SK-N-SH (cell line): ENCODE measurements at regions not wholly inside any gene's neighbourhood (a gene's known extent, or its start where the extent isn't known, plus 50 kb on each side); places are given as distances from the start of the nearest gene placed in this dataset.

Source experiments
- CTCF ChIA-PET: fragments of 300-600, 350-600 bp; formaldehyde crosslinking; extraction: SDS; loops from one replicate; lab custom pipeline; 2021; lab: Yijun Ruan, JAX
- POLR2A ChIA-PET: fragments of 350-600 bp; sonication (Branson Sonifier 250); formaldehyde crosslinking; extraction: SDS; loops from one replicate; lab custom pipeline; 2020; ENCODE audit warnings: antibody characterized with exemption, inconsistent platforms; lab: Yijun Ruan, JAX
- DNase-seq: peaks from one replicate; pipeline ENCODE4 v3.0.0; 2012
- H2AFZ ChIP-seq: fragments of 200-600 bp; sonication (generic); 2 replicates; pipeline ENCODE4 v1.8.1; 2016; ENCODE audit warnings: antibody characterized with exemption, mild to moderate bottlenecking, low read depth
- H3F3A ChIP-seq: fragments of 200-600 bp; sonication (generic); replicated peaks from 2 replicates; pipeline ENCODE3; 2016; ENCODE audit warnings: antibody characterized with exemption, mild to moderate bottlenecking; ENCODE audit not compliant: insufficient read depth
- H3K27ac ChIP-seq, 2 experiments: fragments of 200-500 bp in 1 of 2; fragments of 200-600 bp in 1 of 2; sonication (Bioruptor generic) in 1 of 2; sonication (generic), shearing (Covaris generic) in 1 of 2; 2 replicates each; pipeline versions ENCODE4 v1.5.1 to v1.6.1; 2014 to 2016; ENCODE audit warnings: low read depth in 2 of 2, inconsistent platforms in 1 of 2, low read length in 1 of 2, mild to moderate bottlenecking in 1 of 2, mixed read lengths in 1 of 2
- H3K27me3 ChIP-seq: fragments of 200-600 bp; sonication (generic), shearing (Covaris generic); 2 replicates; pipeline ENCODE4 v1.6.1; 2016; ENCODE audit warnings: mixed run types; ENCODE audit not compliant: insufficient read depth
- H3K36me3 ChIP-seq, 2 experiments: fragments of 200-500 bp in 1 of 2; fragments of 200-600 bp in 1 of 2; sonication (Bioruptor generic) in 1 of 2; sonication (generic) in 1 of 2; replicated peaks in 1 of 2; 2 replicates each; pipeline versions ENCODE3 to v1.5.1; 2014 to 2016; ENCODE audit warnings: low read length in 1 of 2, mild to moderate bottlenecking in 1 of 2; ENCODE audit not compliant: insufficient read depth in 2 of 2, control insufficient read depth in 1 of 2
- H3K4me1 ChIP-seq, 2 experiments: fragments of 200-500 bp in 1 of 2; fragments of 200-600 bp in 1 of 2; sonication (Bioruptor generic) in 1 of 2; sonication (generic), shearing (Covaris generic) in 1 of 2; 2 replicates each; pipeline versions ENCODE4 v1.5.1 to v1.6.1; 2014 to 2016; ENCODE audit warnings: low read depth in 1 of 2, low read length in 1 of 2, mixed run types in 1 of 2; ENCODE audit not compliant: insufficient read depth in 2 of 2, control insufficient read depth in 1 of 2
- H3K4me2 ChIP-seq: fragments of 200-600 bp; sonication (generic), shearing (Covaris generic); 2 replicates; pipeline ENCODE4 v1.6.1; 2017; ENCODE audit warnings: mixed run types
- H3K4me3 ChIP-seq, 2 experiments: fragments of 200-500 bp in 1 of 2; fragments of 200-600 bp in 1 of 2; sonication (Bioruptor generic) in 1 of 2; sonication (generic), shearing (Covaris generic) in 1 of 2; 2 replicates each; pipeline versions ENCODE4 v1.5.1 to v1.8.1; 2014 to 2016; ENCODE audit warnings: low read depth in 2 of 2, inconsistent platforms in 1 of 2, low read length in 1 of 2, mild to moderate bottlenecking in 1 of 2, mixed read lengths in 1 of 2, moderate library complexity in 1 of 2
- H3K79me2 ChIP-seq: fragments of 200-600 bp; sonication (generic); 2 replicates; pipeline ENCODE4 v1.8.1; 2017; ENCODE audit warnings: mild to moderate bottlenecking; ENCODE audit not compliant: insufficient read depth
- H3K9ac ChIP-seq: fragments of 200-600 bp; sonication (generic); 2 replicates; pipeline ENCODE4 v1.6.1; 2017; ENCODE audit warnings: mixed run types
- H3K9me2 ChIP-seq: fragments of 200-600 bp; sonication (generic); 2 replicates; pipeline ENCODE4 v1.6.1; 2017; ENCODE audit warnings: mixed run types
- H3K9me3 ChIP-seq: fragments of 200-600 bp; sonication (generic); 2 replicates; pipeline ENCODE4 v1.6.1; 2017; ENCODE audit warnings: mixed run types, mild to moderate bottlenecking, moderate library complexity
- H4K20me1 ChIP-seq: fragments of 200-600 bp; sonication (generic); 2 replicates; pipeline ENCODE4 v1.6.1; 2017; ENCODE audit warnings: mild to moderate bottlenecking, mixed run types; ENCODE audit not compliant: insufficient read depth
- ELF1 ChIP-seq: IDR thresholded peaks from 2 replicates; pipeline ENCODE4 v1.4.0; 2012
- FOSL2 ChIP-seq: IDR thresholded peaks from 2 replicates; pipeline ENCODE4 v1.4.0; 2012; ENCODE audit warnings: low read depth, mild to moderate bottlenecking, moderate library complexity, borderline replicate concordance
- GATA2 ChIP-seq: sonication (generic); formaldehyde crosslinking; IDR thresholded peaks from 2 replicates; pipeline ENCODE4 v1.5.0; 2020; ENCODE audit warnings: mild to moderate bottlenecking, missing genetic modification reagents
- IRF3 ChIP-seq: fragments of 150-350 bp; IDR thresholded peaks from 2 replicates; pipeline ENCODE4 v1.6.1; 2016; ENCODE audit warnings: mild to moderate bottlenecking, low read depth, low read length
- JUND ChIP-seq: IDR thresholded peaks from 2 replicates; pipeline ENCODE4 v1.4.0; 2012
- NFIC ChIP-seq: IDR thresholded peaks from 2 replicates; pipeline ENCODE4 v1.4.0; 2012; ENCODE audit warnings: borderline replicate concordance
- NRF1 ChIP-seq: IDR thresholded peaks from 2 replicates; pipeline ENCODE4 v1.6.1; 2012; ENCODE audit warnings: low read depth, mild to moderate bottlenecking, low read length
- RXRA ChIP-seq: IDR thresholded peaks from 2 replicates; pipeline ENCODE4 v1.4.0; 2012; ENCODE audit warnings: low read depth, mild to moderate bottlenecking, borderline replicate concordance
- SIN3A ChIP-seq: IDR thresholded peaks from 2 replicates; pipeline ENCODE4 v1.6.1; 2012; ENCODE audit warnings: low read depth, mild to moderate bottlenecking, low read length, moderate library complexity, borderline replicate concordance
- SMC3 ChIP-seq: IDR thresholded peaks from 2 replicates; pipeline ENCODE4 v1.6.1; 2012; ENCODE audit warnings: low read depth, low read length, improper control_type of control experiment
- TCF12 ChIP-seq: IDR thresholded peaks from 2 replicates; pipeline ENCODE4 v1.4.0; 2012
- ZBTB33 ChIP-seq: IDR thresholded peaks from 2 replicates; pipeline ENCODE4 v1.4.0; 2012; ENCODE audit warnings: low read depth, borderline replicate concordance
- WGBS: methylation state at CpG from one replicate; pipeline ENCODE4 v1.1.6; 2017; ENCODE audit warnings: low lambda C conversion rate; 5-methylcytosine and 5-hydroxymethylcytosine counted together
- TF ChIP-seq, protein P1 (sequence below): IDR thresholded peaks from 2 replicates; pipeline ENCODE4; 2012
- TF ChIP-seq, protein P2 (sequence below): IDR thresholded peaks from 2 replicates; pipeline ENCODE4 v1.4.0; 2012; ENCODE audit warnings: low read depth, borderline replicate concordance
- TF ChIP-seq, protein P3 (sequence below): fragments of 200-600 bp; sonication (generic); IDR thresholded peaks from 2 replicates; pipeline ENCODE4 v1.6.1; 2017; ENCODE audit warnings: antibody characterized with exemption, mild to moderate bottlenecking, moderate library complexity

DNA sequence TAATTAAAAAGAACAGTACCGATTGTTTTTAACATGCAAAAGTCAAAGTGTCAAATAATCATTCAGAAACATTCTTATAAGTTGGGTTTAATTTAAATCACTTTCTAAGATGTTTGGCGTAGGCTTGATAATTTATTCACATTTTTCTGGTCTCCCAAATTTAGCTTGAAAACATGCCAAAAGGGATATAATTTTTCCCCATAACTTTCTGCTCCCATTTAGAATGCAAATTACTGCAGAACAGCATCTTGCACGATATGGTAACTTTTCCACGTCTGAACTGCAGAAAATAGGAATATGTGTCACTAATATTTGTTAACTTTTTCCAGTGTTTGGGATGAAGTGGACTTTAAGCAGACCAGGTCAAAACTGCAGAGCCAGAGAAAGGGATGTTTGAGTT, 1592.4 kb upstream of the SEL1L start:
- TF ChIP-seq SIN3A (no peak), NRF1 (no peak), GATA2 (CRISPR knock-in tag) (no peak), FOSL2 (no peak), NFIC (no peak), TCF12 (no peak), SMC3 (no peak), ELF1 (no peak), IRF3 (no peak), JUND (no peak), ZBTB33 (no peak), RXRA (no peak)
- TF ChIP-seq, protein P1, sequence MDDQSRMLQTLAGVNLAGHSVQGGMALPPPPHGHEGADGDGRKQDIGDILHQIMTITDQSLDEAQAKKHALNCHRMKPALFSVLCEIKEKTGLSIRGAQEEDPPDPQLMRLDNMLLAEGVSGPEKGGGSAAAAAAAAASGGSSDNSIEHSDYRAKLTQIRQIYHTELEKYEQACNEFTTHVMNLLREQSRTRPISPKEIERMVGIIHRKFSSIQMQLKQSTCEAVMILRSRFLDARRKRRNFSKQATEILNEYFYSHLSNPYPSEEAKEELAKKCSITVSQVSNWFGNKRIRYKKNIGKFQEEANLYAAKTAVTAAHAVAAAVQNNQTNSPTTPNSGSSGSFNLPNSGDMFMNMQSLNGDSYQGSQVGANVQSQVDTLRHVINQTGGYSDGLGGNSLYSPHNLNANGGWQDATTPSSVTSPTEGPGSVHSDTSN, result no peak
- TF ChIP-seq, protein P2, sequence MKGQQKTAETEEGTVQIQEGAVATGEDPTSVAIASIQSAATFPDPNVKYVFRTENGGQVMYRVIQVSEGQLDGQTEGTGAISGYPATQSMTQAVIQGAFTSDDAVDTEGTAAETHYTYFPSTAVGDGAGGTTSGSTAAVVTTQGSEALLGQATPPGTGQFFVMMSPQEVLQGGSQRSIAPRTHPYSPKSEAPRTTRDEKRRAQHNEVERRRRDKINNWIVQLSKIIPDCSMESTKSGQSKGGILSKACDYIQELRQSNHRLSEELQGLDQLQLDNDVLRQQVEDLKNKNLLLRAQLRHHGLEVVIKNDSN, result no peak
- TF ChIP-seq, protein P3, sequence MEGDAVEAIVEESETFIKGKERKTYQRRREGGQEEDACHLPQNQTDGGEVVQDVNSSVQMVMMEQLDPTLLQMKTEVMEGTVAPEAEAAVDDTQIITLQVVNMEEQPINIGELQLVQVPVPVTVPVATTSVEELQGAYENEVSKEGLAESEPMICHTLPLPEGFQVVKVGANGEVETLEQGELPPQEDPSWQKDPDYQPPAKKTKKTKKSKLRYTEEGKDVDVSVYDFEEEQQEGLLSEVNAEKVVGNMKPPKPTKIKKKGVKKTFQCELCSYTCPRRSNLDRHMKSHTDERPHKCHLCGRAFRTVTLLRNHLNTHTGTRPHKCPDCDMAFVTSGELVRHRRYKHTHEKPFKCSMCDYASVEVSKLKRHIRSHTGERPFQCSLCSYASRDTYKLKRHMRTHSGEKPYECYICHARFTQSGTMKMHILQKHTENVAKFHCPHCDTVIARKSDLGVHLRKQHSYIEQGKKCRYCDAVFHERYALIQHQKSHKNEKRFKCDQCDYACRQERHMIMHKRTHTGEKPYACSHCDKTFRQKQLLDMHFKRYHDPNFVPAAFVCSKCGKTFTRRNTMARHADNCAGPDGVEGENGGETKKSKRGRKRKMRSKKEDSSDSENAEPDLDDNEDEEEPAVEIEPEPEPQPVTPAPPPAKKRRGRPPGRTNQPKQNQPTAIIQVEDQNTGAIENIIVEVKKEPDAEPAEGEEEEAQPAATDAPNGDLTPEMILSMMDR, result no peak
- DNase-seq, result no peak
- POLR2A ChIA-PET, result no interaction called here

More for the DNA sequence above, 1592.4 kb upstream of the SEL1L start:
- Histone ChIP-seq H3K27ac (no peak overlapping the region), H3K9me2 (no peaks in the 10 kb centered on the region), H3K4me3 (no peak overlapping the region), H3K27me3 (peaks cover 3% of the 10 kb centered on the region; the same call in 1 of the 2 replicates), H4K20me1 (no peaks in the 10 kb centered on the region), H3K9me3 (no peaks in the 10 kb centered on the region), H3K4me2 (no peak overlapping the region), H3K9ac (no peak overlapping the region), H3K79me2 (no peaks in the 10 kb centered on the region; the same call in 1 of the 2 replicates), H3F3A (no peaks in the 10 kb centered on the region), H2AFZ (no peak overlapping the region), H3K4me1 (no peaks in the 10 kb centered on the region), H3K36me3 (no peaks in the 10 kb centered on the region)
- CTCF ChIA-PET, result no interaction called here
- 1% methylated on average over 4 of the region's 4 CpGs for WGBS
